Activated naive CD4-positive, alpha-beta T cell treated with Interleukin-2 at 50 U/mL for 16 hours (primary cell): ENCODE measurements at regions not wholly inside any gene's neighbourhood (a gene's known extent, or its start where the extent isn't known, plus 50 kb on each side); places are given as distances from the start of the nearest gene placed in this dataset.

Experiments used
- DNase-seq: peaks from one replicate; pipeline ENCODE4 v3.0.0-alpha.2; 2020

GRCh38 chr15:88312941-88313579 is 56.5 kb upstream of the NTRK3 start:
- no peak for DNase-seq

- DNase-seq: no peak
Measured at GRCh38 chr15:88309363-88309762, 52.8 kb upstream of the NTRK3 start.

GRCh38 chr15:88307344-88307743 is 50.8 kb upstream of the NTRK3 start:
- no peak for DNase-seq
